ENCODE measurements at regions not wholly inside any gene's neighbourhood (a gene's known extent, or its start where the extent isn't known, plus 50 kb on each side); places are given as distances from the start of the nearest gene placed in this dataset.

DNA sequence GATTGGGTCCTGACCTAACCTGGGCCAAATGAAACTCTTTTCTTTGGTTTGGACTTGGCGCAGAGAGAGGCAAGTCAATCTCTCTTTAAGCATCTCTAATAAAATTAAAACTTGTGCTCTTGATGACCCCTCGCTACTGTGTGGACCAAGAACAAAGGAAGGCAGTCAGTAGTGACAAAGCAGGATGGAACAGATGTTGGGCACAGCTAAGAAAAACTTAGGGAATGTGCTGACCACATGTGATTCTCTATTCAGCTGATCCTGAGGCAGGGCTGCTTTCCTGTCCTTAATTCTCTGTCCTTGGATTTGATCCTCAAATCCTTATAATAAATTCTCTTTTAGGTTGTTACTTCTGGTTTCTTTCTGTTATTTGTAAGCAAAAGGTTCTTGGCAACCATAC, 259.9 kb downstream of the ZIC1 start:
- H3K27ac ChIP-seq = no peak overlapping the region
- ATAC-seq (no peak), DNase-seq (no peak)
- H3K4me3 ChIP-seq = no peak overlapping the region
- 79 to 94% (median 86%) methylated on average over 2 of the region's 2 CpGs for WGBS, 4 donors
- no peaks in the 10 kb centered on the region for H3K4me1 ChIP-seq
- H3K36me3 ChIP-seq = no peaks in the 10 kb centered on the region
- no peaks in the 10 kb centered on the region for H3K9me3 ChIP-seq
- no peak for TF ChIP-seq POLR2A (IDR thresholded peaks at IDR 0.05)
- TF ChIP-seq, protein P1, sequence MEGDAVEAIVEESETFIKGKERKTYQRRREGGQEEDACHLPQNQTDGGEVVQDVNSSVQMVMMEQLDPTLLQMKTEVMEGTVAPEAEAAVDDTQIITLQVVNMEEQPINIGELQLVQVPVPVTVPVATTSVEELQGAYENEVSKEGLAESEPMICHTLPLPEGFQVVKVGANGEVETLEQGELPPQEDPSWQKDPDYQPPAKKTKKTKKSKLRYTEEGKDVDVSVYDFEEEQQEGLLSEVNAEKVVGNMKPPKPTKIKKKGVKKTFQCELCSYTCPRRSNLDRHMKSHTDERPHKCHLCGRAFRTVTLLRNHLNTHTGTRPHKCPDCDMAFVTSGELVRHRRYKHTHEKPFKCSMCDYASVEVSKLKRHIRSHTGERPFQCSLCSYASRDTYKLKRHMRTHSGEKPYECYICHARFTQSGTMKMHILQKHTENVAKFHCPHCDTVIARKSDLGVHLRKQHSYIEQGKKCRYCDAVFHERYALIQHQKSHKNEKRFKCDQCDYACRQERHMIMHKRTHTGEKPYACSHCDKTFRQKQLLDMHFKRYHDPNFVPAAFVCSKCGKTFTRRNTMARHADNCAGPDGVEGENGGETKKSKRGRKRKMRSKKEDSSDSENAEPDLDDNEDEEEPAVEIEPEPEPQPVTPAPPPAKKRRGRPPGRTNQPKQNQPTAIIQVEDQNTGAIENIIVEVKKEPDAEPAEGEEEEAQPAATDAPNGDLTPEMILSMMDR (IDR thresholded peaks at IDR 0.05) = no peak
- H3K27me3 ChIP-seq = no peaks in the 10 kb centered on the region
- intact Hi-C loops (cut with DNase I) = no loop called here

DNA sequence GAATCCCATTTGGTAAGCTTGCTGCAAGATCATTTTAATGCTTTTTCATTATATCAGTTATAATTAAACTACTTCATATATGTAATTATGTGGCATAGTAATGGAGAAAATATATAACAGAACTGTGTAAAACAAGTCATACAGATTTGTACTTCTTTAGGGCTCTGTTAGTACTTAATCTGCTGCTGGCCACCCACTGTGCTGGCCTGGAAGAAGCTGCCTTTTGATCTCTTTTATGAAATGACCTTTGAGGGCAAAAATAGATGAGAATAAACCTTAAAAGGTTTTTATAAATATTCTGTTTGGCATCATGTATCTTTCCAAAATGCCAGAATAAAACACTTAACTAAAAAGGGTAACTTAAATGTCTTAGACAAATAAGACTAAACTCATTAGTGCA, 262.9 kb downstream of the ZIC1 start:
- no peaks in the 10 kb centered on the region for H3K27me3 ChIP-seq
- H3K36me3 ChIP-seq = no peaks in the 10 kb centered on the region
- H3K9me3 ChIP-seq = no peaks in the 10 kb centered on the region
- ATAC-seq (no peak), DNase-seq (no peak)
- no peak overlapping the region for H3K27ac ChIP-seq
- no peaks in the 10 kb centered on the region for H3K4me1 ChIP-seq
- intact Hi-C loops (cut with DNase I) = no loop called here
- H3K4me3 ChIP-seq = no peak overlapping the region
- TF ChIP-seq, protein P1 (IDR thresholded peaks at IDR 0.05) = no peak
- no peak for TF ChIP-seq POLR2A (IDR thresholded peaks at IDR 0.05)

DNA sequence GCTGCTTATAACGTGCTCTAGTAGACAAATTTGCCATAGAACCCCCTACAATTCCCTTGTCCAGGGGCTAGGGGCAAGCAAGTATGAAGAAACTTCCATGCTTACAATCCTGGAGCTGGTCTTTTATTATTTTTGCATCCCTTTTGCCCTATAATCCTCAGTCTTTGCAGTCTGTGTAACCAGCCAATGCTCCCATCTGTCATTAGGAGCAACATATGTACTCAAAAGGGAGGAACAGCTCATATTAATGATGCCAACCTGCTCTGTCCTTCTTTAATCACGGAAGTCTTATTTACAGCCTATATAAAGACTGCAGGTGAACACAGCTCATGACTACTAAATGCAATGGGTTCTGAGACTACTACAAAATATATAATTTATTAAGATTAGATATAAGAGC, 263.3 kb downstream of the ZIC1 start:
- no peak overlapping the region for H3K27ac ChIP-seq
- no peaks in the 10 kb centered on the region for H3K36me3 ChIP-seq
- no peak for TF ChIP-seq POLR2A (IDR thresholded peaks at IDR 0.05)
- TF ChIP-seq, protein P1 (IDR thresholded peaks at IDR 0.05) = no peak
- H3K27me3 ChIP-seq = no peaks in the 10 kb centered on the region
- 63 to 76% (median 73%) methylated on average over 2 of the region's 2 CpGs for WGBS, 4 donors
- no peak overlapping the region for H3K4me3 ChIP-seq
- H3K4me1 ChIP-seq = no peaks in the 10 kb centered on the region
- intact Hi-C loops (cut with DNase I) = no loop called here
- H3K9me3 ChIP-seq = no peaks in the 10 kb centered on the region
- ATAC-seq (no peak), DNase-seq (no peak)

DNA sequence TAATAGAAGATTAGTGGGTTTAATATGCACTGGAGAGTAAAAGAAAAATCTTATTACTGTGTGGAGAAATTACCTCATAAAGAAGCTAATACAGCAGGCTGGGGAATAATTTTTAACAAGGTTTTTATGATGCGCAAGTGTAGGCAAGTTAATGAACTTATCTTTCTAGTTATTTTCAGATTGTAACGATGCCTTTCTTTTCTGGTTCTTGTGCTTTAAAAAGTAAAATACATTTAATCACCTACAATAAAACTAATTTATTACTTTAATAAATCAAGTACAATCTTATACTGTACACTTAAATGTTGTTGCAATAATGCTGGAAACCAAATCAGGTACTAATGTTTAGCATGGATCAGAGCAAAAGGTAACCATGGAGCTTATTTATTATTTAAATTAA, 266.6 kb downstream of the ZIC1 start:
- no peak for DNase-seq
- intact Hi-C loops (cut with DNase I) = no loop called here
- H3K9me3 ChIP-seq = no peaks in the 10 kb centered on the region
- 92 to 97% (median 93%) methylated on average over 2 of the region's 2 CpGs for WGBS, 4 donors
- no peaks in the 10 kb centered on the region for H3K27me3 ChIP-seq
- TF ChIP-seq POLR2A (IDR thresholded peaks at IDR 0.05) = no peak
- TF ChIP-seq, protein P1 (IDR thresholded peaks at IDR 0.05) = no peak
- H3K4me1 ChIP-seq = peaks cover 0 to 4% (median 0%) of the 10 kb centered on the region in 12 donors
- H3K36me3 ChIP-seq = no peaks in the 10 kb centered on the region
- no peak for ATAC-seq
- no peak overlapping the region for H3K4me3 ChIP-seq
- no peak overlapping the region for H3K27ac ChIP-seq
